Fibroblast of skin of left quadriceps (primary cell): ENCODE measurements at regions not wholly inside any gene's neighbourhood (a gene's known extent, or its start where the extent isn't known, plus 50 kb on each side); places are given as distances from the start of the nearest gene placed in this dataset.

ENCODE experiments used
- DNase-seq, 2 experiments: peaks; one replicate each; pipeline ENCODE4 v3.0.0-alpha.2; 2013; ENCODE audit warnings: low read depth in 2 of 2

GRCh38 chr2:128788636-128789220 lies 470.1 kb upstream of the HS6ST1 start:
- no peak for DNase-seq

GRCh38 chr2:128789221-128789620 lies 470.6 kb upstream of the HS6ST1 start:
- DNase-seq = no peak

GRCh38 chr2:128789776-128790455 lies 471.2 kb upstream of the HS6ST1 start:
- no peak for DNase-seq

- DNase-seq = no peak
Measured at GRCh38 chr2:128790541-128791001, 471.9 kb upstream of the HS6ST1 start.

GRCh38 chr2:128791120-128791984 lies 472.7 kb upstream of the HS6ST1 start:
- DNase-seq = no peak

- no peak for DNase-seq
Measured at GRCh38 chr2:128791985-128792320, 473.3 kb upstream of the HS6ST1 start.

GRCh38 chr2:128792476-128793054 lies 473.9 kb upstream of the HS6ST1 start:
- no peak for DNase-seq

- no peak for DNase-seq
Measured at GRCh38 chr2:128793404-128793803, 474.7 kb upstream of the HS6ST1 start.

- no peak for DNase-seq
Measured at GRCh38 chr2:128794285-128794684, 475.6 kb upstream of the HS6ST1 start.

- no peak for DNase-seq
Measured at GRCh38 chr2:128796321-128796720, 477.7 kb upstream of the HS6ST1 start.

GRCh38 chr2:128797092-128797491 lies 478.4 kb upstream of the HS6ST1 start:
- DNase-seq = no peak

GRCh38 chr2:128797533-128797932 lies 478.9 kb upstream of the HS6ST1 start:
- DNase-seq = no peak

GRCh38 chr2:128797937-128798336 lies 479.3 kb upstream of the HS6ST1 start:
- DNase-seq = no peak

- no peak for DNase-seq
Measured at GRCh38 chr2:128798502-128799283, 480.0 kb upstream of the HS6ST1 start.

GRCh38 chr2:128799284-128799552 lies 480.6 kb upstream of the HS6ST1 start:
- no peak for DNase-seq

- no peak for DNase-seq
Measured at GRCh38 chr2:128799730-128800129, 481.1 kb upstream of the HS6ST1 start.

- DNase-seq = no peak
Measured at GRCh38 chr2:128801576-128801975, 482.9 kb upstream of the HS6ST1 start.

GRCh38 chr2:128803222-128803621 lies 484.6 kb upstream of the HS6ST1 start:
- DNase-seq = no peak

GRCh38 chr2:128805237-128805636 lies 486.6 kb upstream of the HS6ST1 start:
- no peak for DNase-seq

GRCh38 chr2:128805918-128806317 lies 487.2 kb upstream of the HS6ST1 start:
- no peak for DNase-seq

GRCh38 chr2:128807317-128807716 lies 488.6 kb upstream of the HS6ST1 start:
- no peak for DNase-seq
